HepG2 (cell line): ENCODE measurements at regions not wholly inside any gene's neighbourhood (a gene's known extent, or its start where the extent isn't known, plus 50 kb on each side); places are given as distances from the start of the nearest gene placed in this dataset.

Source experiments
- ATAC-seq: fragments of 200-7000 bp; cut with Tn5 transposase; 3 replicates; pipeline ENCODE4 v1.9.1; 2020; ENCODE audit warnings: mild to moderate bottlenecking, moderate library complexity
- BruUV-seq: library from RNA; stranded (reverse); fragments of 400-500 nt; replicated peaks from 2 replicates; lab custom pipeline; 2021; lab: Mats Ljungman, UMichigan
- CTCF ChIA-PET: fragments of 300-600 bp; formaldehyde crosslinking; extraction: SDS; loops from one replicate; lab custom pipeline; 2021; ENCODE audit warnings: low total read pairs, inconsistent platforms, low intra/inter-chr PET ratio; lab: Yijun Ruan, JAX
- POLR2A ChIA-PET: fragments of 350-600 bp; sonication (Branson Sonifier 250); formaldehyde crosslinking; loops from one replicate; lab custom pipeline; 2020; ENCODE audit warnings: antibody characterized with exemption, inconsistent platforms; lab: Yijun Ruan, JAX
- DNase-seq: peaks from one replicate; pipeline ENCODE4 v3.0.0-alpha.2; 2015; ENCODE audit warnings: low spot score
- FAIRE-seq: peaks from 3 replicates; lab custom pipeline; 2011; peaks lifted over from hg19 to GRCh38; lab: Jason Lieb, UNC
- H2AFZ ChIP-seq: one replicate; pipeline ENCODE4 v1.6.1; 2011; ENCODE audit warnings: low read length, inconsistent platforms
- H3K27ac ChIP-seq: fragments of 300-600 bp; 3 replicates; pipeline ENCODE4 v1.8.0; 2011; ENCODE audit warnings: mixed run types, mild to moderate bottlenecking, mixed read lengths, low read length, inconsistent platforms; ENCODE audit not compliant: insufficient read depth; ENCODE audit errors: extremely low read length
- H3K27me3 ChIP-seq, 2 experiments: fragments of 200-600 bp in 1 of 2; 2 replicates in 1 of 2; 3 replicates in 1 of 2; pipeline versions ENCODE4 v1.6.0 to v1.8.0; 2011; ENCODE audit warnings: low read length in 2 of 2, mild to moderate bottlenecking in 2 of 2, moderate library complexity in 2 of 2, inconsistent platforms in 1 of 2; ENCODE audit not compliant: insufficient read depth in 2 of 2, control insufficient read depth in 1 of 2
- H3K36me3 ChIP-seq, 2 experiments: fragments of 200-600 bp in 1 of 2; replicated peaks in 1 of 2; 2 replicates in 1 of 2; 3 replicates in 1 of 2; pipeline versions ENCODE4 v1.5.1 to v1.8.0; 2011; ENCODE audit warnings: low read length in 2 of 2, inconsistent platforms in 1 of 2; ENCODE audit not compliant: insufficient read depth in 2 of 2, control insufficient read depth in 1 of 2
- H3K4me1 ChIP-seq: 2 replicates; pipeline ENCODE4 v1.5.1; 2012; ENCODE audit warnings: low read length, inconsistent platforms; ENCODE audit not compliant: insufficient read depth
- H3K4me2 ChIP-seq: 2 replicates; pipeline ENCODE4 v1.6.0; 2011; ENCODE audit warnings: low read depth, low read length, inconsistent platforms
- H3K4me3 ChIP-seq, 3 experiments: fragments of 200-600 bp in 1 of 3; sonication (generic), shearing (Covaris generic) in 1 of 3; replicated peaks in 1 of 3; 2 replicates each; pipeline ENCODE4 v1.5.1; 2011 to 2016; ENCODE audit warnings: low read length in 3 of 3, inconsistent platforms in 2 of 3, low read depth in 2 of 3, mild to moderate bottlenecking in 2 of 3, control low read depth in 1 of 3, mixed read lengths in 1 of 3; ENCODE audit not compliant: insufficient read depth in 1 of 3
- H3K79me2 ChIP-seq: one replicate; pipeline ENCODE4 v1.6.1; 2011; ENCODE audit warnings: low read length, inconsistent platforms; ENCODE audit not compliant: insufficient read depth
- H3K9ac ChIP-seq: 2 replicates; pipeline ENCODE4 v1.6.0; 2011; ENCODE audit warnings: mild to moderate bottlenecking, low read depth, low read length, inconsistent platforms; ENCODE audit not compliant: insufficient read depth
- H3K9me3 ChIP-seq: 2 replicates; pipeline ENCODE4 v1.5.1; 2012; ENCODE audit warnings: mild to moderate bottlenecking, low read length
- H4K20me1 ChIP-seq: 2 replicates; pipeline ENCODE4 v1.6.0; 2011; ENCODE audit warnings: inconsistent platforms, mild to moderate bottlenecking, low read length, moderate library complexity; ENCODE audit not compliant: insufficient read depth
- HNF1B ChIP-seq: sonication (generic); formaldehyde crosslinking; IDR thresholded peaks from 2 replicates; pipeline ENCODE4 v1.5.1; 2020; ENCODE audit warnings: mild to moderate bottlenecking, moderate library complexity, missing genetic modification reagents
- IKZF1 ChIP-seq: fragments of 450-650 bp; IDR thresholded peaks from 2 replicates; pipeline ENCODE4 v1.7.1; 2016
- NFYC ChIP-seq: IDR thresholded peaks from 2 replicates; pipeline ENCODE4 v1.6.1; 2016; ENCODE audit warnings: missing genetic modification reagents, missing compliant biosample characterization
- ZFP91 ChIP-seq: sonication (generic); formaldehyde crosslinking; IDR thresholded peaks from 2 replicates; pipeline ENCODE4 v1.9.0; 2022; ENCODE audit warnings: missing genetic modification reagents, mild to moderate bottlenecking, borderline replicate concordance
- ZNF232 ChIP-seq: sonication (generic); formaldehyde crosslinking; IDR thresholded peaks from 2 replicates; pipeline ENCODE4 v1.4.0; 2020; ENCODE audit warnings: missing genetic modification reagents, borderline replicate concordance
- ZNF737 ChIP-seq: sonication (generic); formaldehyde crosslinking; IDR thresholded peaks from 2 replicates; pipeline ENCODE4 v1.5.0; 2020; ENCODE audit warnings: missing genetic modification reagents, mild to moderate bottlenecking, borderline replicate concordance
- WGBS: methylation state at CpG from one replicate; pipeline ENCODE4 v1.1.6; 2017; ENCODE audit warnings: low lambda C conversion rate; 5-methylcytosine and 5-hydroxymethylcytosine counted together
- in situ Hi-C: cut with HindIII; loops from 2 replicates; pipeline ENCODE4 v1.10.0; 2017; ENCODE audit warnings: low pct_unique_long_range_greater_than_20kb; ENCODE audit not compliant: extremely low pct_ligation_motif_present
- intact Hi-C: fragments of 100-400 bp; cut with micrococcal nuclease; formaldehyde crosslinking; loops from one replicate; pipeline ENCODE4 v1.10.0; 2022; ENCODE audit not compliant: unreplicated experiment

GRCh38 chr7:8982338-8982992 is 549.1 kb downstream of the NXPH1 start:
- 1% methylated on average over 2 of the region's 2 CpGs for WGBS
- Histone ChIP-seq H3K4me3 (no peak overlapping the region), H3K36me3 (no peaks in the 10 kb centered on the region), H2AFZ (no peak overlapping the region), H3K79me2 (no peaks in the 10 kb centered on the region), H4K20me1 (no peaks in the 10 kb centered on the region), H3K27me3 (no peaks in the 10 kb centered on the region)
- no TSS peak for BruUV-seq
- ChIA-PET CTCF (no interaction called here), POLR2A (no interaction called here)
- in situ Hi-C loops = no loop called here
- TF ChIP-seq IKZF1 = no peak
- TF ChIP-seq HNF1B = no peak
- TF ChIP-seq ZNF737 (CRISPR knock-in tag) = no peak
- no peak for TF ChIP-seq ZNF232 (CRISPR knock-in tag)
- TF ChIP-seq NFYC (CRISPR knock-in tag) = no peak
- no peak for TF ChIP-seq ZFP91 (CRISPR knock-in tag)
- TF ChIP-seq, all 625 proteins: peak for 0
- no peak overlapping the region for H3K27ac ChIP-seq
- FAIRE-seq (no peak), ATAC-seq (no peak), DNase-seq (no peak)
- peaks cover 54% of the 10 kb centered on the region for H3K9me3 ChIP-seq
- no peaks in the 10 kb centered on the region for H3K4me1 ChIP-seq
- no peak overlapping the region for H3K9ac ChIP-seq
- intact Hi-C loops = no loop called here
- no peak overlapping the region for H3K4me2 ChIP-seq
